ENCODE measurements at regions not wholly inside any gene's neighbourhood (a gene's known extent, or its start where the extent isn't known, plus 50 kb on each side); places are given as distances from the start of the nearest gene placed in this dataset.

- Histone ChIP-seq H2AFZ (ENCODE audit: low read length) (no peak overlapping the region), H4K20me1 (ENCODE audit: insufficient read depth, low read length) (no peaks in the 10 kb centered on the region), H3K4me2 (ENCODE audit: insufficient read depth, low read length) (no peak overlapping the region), H3K27ac (ENCODE audit: low read depth, low read length) (no peak overlapping the region), H3K9me3 (ENCODE audit: low read depth, low read length) (no peaks in the 10 kb centered on the region), H3K36me3 (ENCODE audit: insufficient read depth, low read length) (no peaks in the 10 kb centered on the region), H3K27me3 (ENCODE audit: insufficient read depth, low read length) (no peaks in the 10 kb centered on the region), H3K4me3 (ENCODE audit: insufficient read depth, low read length) (no peak overlapping the region), H3K4me1 (ENCODE audit: insufficient read depth, low read length) (no peaks in the 10 kb centered on the region), H3K79me2 (ENCODE audit: insufficient read depth, low read length) (no peaks in the 10 kb centered on the region)
- DNase-seq (ENCODE audit: insufficient read length, low spot score, missing footprints) = no peak
- no peak for TF ChIP-seq CTCF (IDR thresholded peaks at IDR 0.05; ENCODE audit: extremely low read depth, low read depth, low read length)
Observed at GRCh38 chrX:99901091-99901490, 509.0 kb downstream of the PCDH19 start.

GRCh38 chrX:99887918-99888317, 522.2 kb downstream of the PCDH19 start:
- no peak overlapping the region for H3K27ac ChIP-seq (ENCODE audit: low read depth, low read length)
- H3K4me3 ChIP-seq (ENCODE audit: insufficient read depth, low read length) = no peak overlapping the region
- H3K4me2 ChIP-seq (ENCODE audit: insufficient read depth, low read length) = no peak overlapping the region
- H4K20me1 ChIP-seq (ENCODE audit: insufficient read depth, low read length) = no peaks in the 10 kb centered on the region
- no peak for DNase-seq (ENCODE audit: insufficient read length, low spot score, missing footprints)
- H3K36me3 ChIP-seq (ENCODE audit: insufficient read depth, low read length) = no peaks in the 10 kb centered on the region
- H3K4me1 ChIP-seq (ENCODE audit: insufficient read depth, low read length) = no peaks in the 10 kb centered on the region
- H3K9me3 ChIP-seq (ENCODE audit: low read depth, low read length) = no peaks in the 10 kb centered on the region
- H2AFZ ChIP-seq (ENCODE audit: low read length) = no peak overlapping the region
- no peaks in the 10 kb centered on the region for H3K79me2 ChIP-seq (ENCODE audit: insufficient read depth, low read length)
- H3K27me3 ChIP-seq (ENCODE audit: insufficient read depth, low read length) = no peaks in the 10 kb centered on the region
- TF ChIP-seq CTCF (IDR thresholded peaks at IDR 0.05; ENCODE audit: extremely low read depth, low read depth, low read length) = no peak

GRCh38 chrX:99857455-99857854, 552.6 kb downstream of the PCDH19 start:
- H3K4me1 ChIP-seq (ENCODE audit: insufficient read depth, low read length) = no peaks in the 10 kb centered on the region

GRCh38 chrX:99833821-99834220, 576.3 kb downstream of the PCDH19 start:
- Histone ChIP-seq H3K27me3 (ENCODE audit: insufficient read depth, low read length) (no peaks in the 10 kb centered on the region), H3K36me3 (ENCODE audit: insufficient read depth, low read length) (no peaks in the 10 kb centered on the region), H3K4me1 (ENCODE audit: insufficient read depth, low read length) (no peaks in the 10 kb centered on the region), H4K20me1 (ENCODE audit: insufficient read depth, low read length) (no peaks in the 10 kb centered on the region), H3K9me3 (ENCODE audit: low read depth, low read length) (no peaks in the 10 kb centered on the region), H2AFZ (ENCODE audit: low read length) (no peak overlapping the region), H3K4me2 (ENCODE audit: insufficient read depth, low read length) (no peak overlapping the region), H3K4me3 (ENCODE audit: insufficient read depth, low read length) (no peak overlapping the region), H3K27ac (ENCODE audit: low read depth, low read length) (no peak overlapping the region), H3K79me2 (ENCODE audit: insufficient read depth, low read length) (no peaks in the 10 kb centered on the region)
- no peak for DNase-seq (ENCODE audit: insufficient read length, low spot score, missing footprints)
- no peak for TF ChIP-seq CTCF (IDR thresholded peaks at IDR 0.05; ENCODE audit: extremely low read depth, low read depth, low read length)

More at GRCh38 chrX:99857455-99857854, 552.6 kb downstream of the PCDH19 start:
- Histone ChIP-seq H4K20me1 (ENCODE audit: insufficient read depth, low read length) (no peaks in the 10 kb centered on the region), H2AFZ (ENCODE audit: low read length) (no peak overlapping the region), H3K79me2 (ENCODE audit: insufficient read depth, low read length) (no peaks in the 10 kb centered on the region), H3K9me3 (ENCODE audit: low read depth, low read length) (no peaks in the 10 kb centered on the region), H3K36me3 (ENCODE audit: insufficient read depth, low read length) (no peaks in the 10 kb centered on the region), H3K27ac (ENCODE audit: low read depth, low read length) (no peak overlapping the region), H3K4me2 (ENCODE audit: insufficient read depth, low read length) (no peak overlapping the region), H3K27me3 (ENCODE audit: insufficient read depth, low read length) (no peaks in the 10 kb centered on the region), H3K4me3 (ENCODE audit: insufficient read depth, low read length) (no peak overlapping the region)
- no peak for DNase-seq (ENCODE audit: insufficient read length, low spot score, missing footprints)
- TF ChIP-seq CTCF (IDR thresholded peaks at IDR 0.05; ENCODE audit: extremely low read depth, low read depth, low read length) = no peak

Data from osteoblast (primary cell).